ENCODE measurements at regions not wholly inside any gene's neighbourhood (a gene's known extent, or its start where the extent isn't known, plus 50 kb on each side); places are given as distances from the start of the nearest gene placed in this dataset.
"Not testable (repeated sequence)": the region's sequence is repeated elsewhere in the genome, so short reads cannot be mapped to it uniquely, and the experiment has no call there.

GRCh38 chr4:112023402-112023950, 121.8 kb upstream of the FAM241A start:
- no peak for DNase-seq (ENCODE audit: low read depth)

- DNase-seq (ENCODE audit: low read depth): no peak
These were observed 119.2 kb upstream of the FAM241A start for GRCh38 chr4:112026058-112026457.

GRCh38 chr4:112029771-112030171, 115.5 kb upstream of the FAM241A start:
- DNase-seq (ENCODE audit: low read depth): no peak

GRCh38 chr4:112031712-112032328, 113.4 kb upstream of the FAM241A start:
- DNase-seq (ENCODE audit: low read depth): no peak

GRCh38 chr4:112036886-112037285, 108.4 kb upstream of the FAM241A start:
- no peak for DNase-seq (ENCODE audit: low read depth)

GRCh38 chr4:112038861-112039260, 106.4 kb upstream of the FAM241A start:
- no peak for DNase-seq (ENCODE audit: low read depth)

- not testable (repeated sequence) for DNase-seq (ENCODE audit: low read depth)
These were observed 96.1 kb upstream of the FAM241A start for GRCh38 chr4:112049119-112049518.

- no peak for DNase-seq (ENCODE audit: low read depth)
These were observed 91.4 kb upstream of the FAM241A start for GRCh38 chr4:112053825-112054350.

- no peak for DNase-seq (ENCODE audit: low read depth)
These were observed 90.2 kb upstream of the FAM241A start for GRCh38 chr4:112055100-112055499.

- no peak for DNase-seq (ENCODE audit: low read depth)
These were observed 87.8 kb upstream of the FAM241A start for GRCh38 chr4:112057470-112057869.

- no peak for DNase-seq (ENCODE audit: low read depth)
These were observed 86.8 kb upstream of the FAM241A start for GRCh38 chr4:112058433-112058832.

- no peak for DNase-seq (ENCODE audit: low read depth)
These were observed 85.0 kb upstream of the FAM241A start for GRCh38 chr4:112060212-112060611.

- DNase-seq (ENCODE audit: low read depth): no peak
These were observed 83.9 kb upstream of the FAM241A start for GRCh38 chr4:112061207-112061817.

GRCh38 chr4:112063260-112063659, 82.0 kb upstream of the FAM241A start:
- DNase-seq (ENCODE audit: low read depth): no peak

GRCh38 chr4:112069110-112069509, 76.1 kb upstream of the FAM241A start:
- DNase-seq (ENCODE audit: low read depth): no peak

- no peak for DNase-seq (ENCODE audit: low read depth)
These were observed 72.1 kb upstream of the FAM241A start for GRCh38 chr4:112073181-112073580.

- no peak for DNase-seq (ENCODE audit: low read depth)
These were observed 70.0 kb upstream of the FAM241A start for GRCh38 chr4:112075129-112075753.

- no peak for DNase-seq (ENCODE audit: low read depth)
These were observed 69.3 kb upstream of the FAM241A start for GRCh38 chr4:112075906-112076305.

- no peak for DNase-seq (ENCODE audit: low read depth)
These were observed 68.2 kb upstream of the FAM241A start for GRCh38 chr4:112076919-112077608.

GRCh38 chr4:112077743-112078142, 67.5 kb upstream of the FAM241A start:
- DNase-seq (ENCODE audit: low read depth): no peak

- no peak for DNase-seq (ENCODE audit: low read depth)
These were observed 62.2 kb upstream of the FAM241A start for GRCh38 chr4:112082954-112083586.

All from activated T-cell treated with anti-CD3 and anti-CD28 coated beads for 1 hour (primary cell).